Sigmoid colon (tissue), 6 donors: ENCODE measurements at regions not wholly inside any gene's neighbourhood (a gene's known extent, or its start where the extent isn't known, plus 50 kb on each side); places are given as distances from the start of the nearest gene placed in this dataset.

Source experiments
- DNase-seq: peaks from one replicate; pipeline ENCODE4 v3.0.0-alpha.2; 2019
- H3K27ac ChIP-seq, 4 donors: fragments of 200-600 bp; sonication (generic); one replicate each; pipeline ENCODE4 v1.5.1; 2016 to 2019; ENCODE audit warnings: mild to moderate bottlenecking in 1 of 4
- H3K27me3 ChIP-seq, 3 donors: fragments of 200-600 bp; sonication (generic); one replicate each; pipeline ENCODE4 v1.5.1; 2019; ENCODE audit warnings: mild to moderate bottlenecking in 1 of 3
- H3K36me3 ChIP-seq, 4 donors: fragments of 200-600 bp; sonication (generic); one replicate each; pipeline ENCODE4 v1.5.1; 2016 to 2019
- H3K4me1 ChIP-seq, 4 donors: fragments of 200-600 bp; sonication (generic); one replicate each; pipeline ENCODE4 v1.5.1; 2017 to 2019
- H3K4me3 ChIP-seq, 4 donors: fragments of 200-600 bp; sonication (generic); one replicate each; pipeline ENCODE4 v1.5.1; 2017 to 2019; ENCODE audit warnings: mild to moderate bottlenecking in 2 of 4, moderate library complexity in 1 of 4
- H3K9me3 ChIP-seq, 4 donors: fragments of 200-600 bp in 3 of 4; sonication (generic) in 3 of 4; one replicate each; pipeline versions ENCODE4 v1.5.1 to v1.6.1; 2013 to 2019
- EP300 ChIP-seq, 4 donors: sonication (generic); formaldehyde crosslinking; IDR thresholded peaks; one replicate each; pipeline ENCODE4 v1.6.1; 2017; ENCODE audit warnings: antibody characterized with exemption in 4 of 4
- POLR2A ChIP-seq, 2 donors: fragments of 450-650 bp; IDR thresholded peaks; one replicate each; pipeline ENCODE4 v1.6.1; 2016; ENCODE audit warnings: antibody characterized with exemption in 2 of 2, mild to moderate bottlenecking in 2 of 2, moderate library complexity in 2 of 2
- POLR2AphosphoS5 ChIP-seq, 4 donors: sonication (generic); formaldehyde crosslinking; IDR thresholded peaks; one replicate each; pipeline ENCODE4 v1.6.1; 2017; ENCODE audit warnings: antibody characterized with exemption in 4 of 4
- WGBS, 2 donors: extraction: QIAGEN DNeasy Blood & Tissue Kit; methylation state at CpG; one replicate each; pipeline ENCODE4 v1.1.7; 2013; 5-methylcytosine and 5-hydroxymethylcytosine counted together
- intact Hi-C: fragments of 100-400 bp; cut with DNase I; formaldehyde crosslinking; loops from one replicate; pipeline ENCODE4 v1.15.1; 2023
- TF ChIP-seq, protein P1 (sequence below), 4 experiments: fragments of 450-650 bp in 3 of 4; fragments of 200-600 bp in 1 of 4; IDR thresholded peaks; one replicate each; pipeline ENCODE4 v1.5.1; 2016 to 2019; ENCODE audit warnings: antibody characterized with exemption in 4 of 4, mild to moderate bottlenecking in 3 of 4, moderate library complexity in 2 of 4
- donor health status: healthy with polysubstance abuse.
- donor health status: healthy.

DNA sequence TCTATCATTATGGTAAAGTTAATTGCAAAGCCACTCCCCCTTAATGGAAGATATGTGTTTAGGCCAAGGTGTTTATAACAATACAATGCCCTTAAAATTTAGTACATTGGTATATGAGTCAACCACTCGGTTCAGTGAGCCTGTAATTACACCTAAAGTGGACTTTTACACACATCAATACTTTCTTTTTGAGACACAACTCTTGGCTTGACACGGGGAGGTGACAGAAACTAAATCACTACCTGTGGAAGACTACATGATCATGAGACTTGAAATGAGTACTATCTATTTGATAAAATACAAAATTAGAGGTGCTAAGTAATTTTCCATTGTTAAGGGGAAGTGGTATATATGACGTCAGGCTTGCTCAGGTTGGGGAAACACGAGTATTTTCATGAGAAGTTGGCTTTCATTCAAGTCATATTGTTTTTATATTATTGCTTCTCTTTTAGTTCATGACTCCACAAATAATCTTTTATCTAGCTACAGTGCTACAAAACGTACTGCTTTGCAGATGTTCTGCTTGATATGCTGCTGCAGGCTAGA, 918.3 kb downstream of the ARAP2 start:
- WGBS, 2 donors, result 48 to 57% methylated on average over 5 of the region's 5 CpGs
- Histone ChIP-seq H3K36me3 (no peaks in the 10 kb centered on the region), H3K27ac (no peak overlapping the region), H3K9me3 (no peaks in the 10 kb centered on the region), H3K4me1 (no peaks in the 10 kb centered on the region), H3K27me3 (no peaks in the 10 kb centered on the region), H3K4me3 (no peak overlapping the region)
- intact Hi-C loops, result no loop called here
- TF ChIP-seq POLR2A (IDR thresholded peaks at IDR 0.05) (no peak), EP300 (IDR thresholded peaks at IDR 0.05) (no peak), POLR2AphosphoS5 (IDR thresholded peaks at IDR 0.05) (no peak)
- TF ChIP-seq, protein P1, sequence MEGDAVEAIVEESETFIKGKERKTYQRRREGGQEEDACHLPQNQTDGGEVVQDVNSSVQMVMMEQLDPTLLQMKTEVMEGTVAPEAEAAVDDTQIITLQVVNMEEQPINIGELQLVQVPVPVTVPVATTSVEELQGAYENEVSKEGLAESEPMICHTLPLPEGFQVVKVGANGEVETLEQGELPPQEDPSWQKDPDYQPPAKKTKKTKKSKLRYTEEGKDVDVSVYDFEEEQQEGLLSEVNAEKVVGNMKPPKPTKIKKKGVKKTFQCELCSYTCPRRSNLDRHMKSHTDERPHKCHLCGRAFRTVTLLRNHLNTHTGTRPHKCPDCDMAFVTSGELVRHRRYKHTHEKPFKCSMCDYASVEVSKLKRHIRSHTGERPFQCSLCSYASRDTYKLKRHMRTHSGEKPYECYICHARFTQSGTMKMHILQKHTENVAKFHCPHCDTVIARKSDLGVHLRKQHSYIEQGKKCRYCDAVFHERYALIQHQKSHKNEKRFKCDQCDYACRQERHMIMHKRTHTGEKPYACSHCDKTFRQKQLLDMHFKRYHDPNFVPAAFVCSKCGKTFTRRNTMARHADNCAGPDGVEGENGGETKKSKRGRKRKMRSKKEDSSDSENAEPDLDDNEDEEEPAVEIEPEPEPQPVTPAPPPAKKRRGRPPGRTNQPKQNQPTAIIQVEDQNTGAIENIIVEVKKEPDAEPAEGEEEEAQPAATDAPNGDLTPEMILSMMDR (IDR thresholded peaks at IDR 0.05), result no peak
- no peak for DNase-seq

DNA sequence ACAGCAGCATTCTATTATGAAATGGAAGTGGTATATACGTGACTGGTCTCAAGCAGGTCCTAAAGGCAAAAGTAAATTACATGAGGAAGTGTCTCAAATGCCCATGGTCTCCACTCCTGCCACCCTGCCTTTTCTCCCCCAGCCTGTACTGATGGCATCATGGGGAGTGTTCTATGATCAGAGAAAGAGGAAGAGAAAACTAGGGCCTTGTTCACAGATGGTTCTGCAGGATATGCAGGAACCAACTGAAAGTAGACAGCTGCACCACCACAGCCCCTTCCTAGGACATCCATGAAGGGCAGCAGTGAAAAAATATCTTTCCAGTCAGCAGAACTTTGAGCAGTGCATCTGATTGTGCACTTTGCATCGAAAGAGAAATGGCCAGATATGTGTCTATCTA, 901.5 kb downstream of the ARAP2 start:
- no peaks in the 10 kb centered on the region for H3K36me3 ChIP-seq
- WGBS, 2 donors, result 45 to 65% methylated on average over 2 of the region's 2 CpGs
- H3K9me3 ChIP-seq, result no peaks in the 10 kb centered on the region
- DNase-seq, result no peak
- H3K4me3 ChIP-seq, result no peak overlapping the region
- intact Hi-C loops, result no loop called here
- H3K4me1 ChIP-seq, result no peaks in the 10 kb centered on the region
- H3K27me3 ChIP-seq, result no peaks in the 10 kb centered on the region
- TF ChIP-seq POLR2A (IDR thresholded peaks at IDR 0.05) (no peak), EP300 (IDR thresholded peaks at IDR 0.05) (no peak)
- no peak overlapping the region for H3K27ac ChIP-seq

DNA sequence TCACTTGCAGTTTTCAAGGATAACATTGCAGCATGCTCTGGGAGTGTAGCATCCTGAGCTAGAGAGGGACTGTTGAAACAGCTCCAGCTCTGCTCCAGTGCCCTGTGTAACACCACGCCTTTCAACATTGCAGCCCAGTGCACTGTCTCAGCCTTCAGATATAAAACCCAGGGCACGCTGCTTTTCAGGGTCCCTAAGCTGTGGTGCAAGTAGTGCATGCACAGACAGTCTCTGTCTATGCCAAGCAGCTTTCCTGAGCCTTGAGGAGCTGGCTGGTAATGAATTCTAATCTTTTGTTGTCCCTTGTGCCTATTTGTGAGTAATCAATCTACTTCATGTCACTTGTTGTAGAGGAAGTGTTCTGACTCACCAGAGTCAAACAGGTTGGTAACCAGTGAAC, 897.0 kb downstream of the ARAP2 start:
- intact Hi-C loops, result no loop called here
- no peaks in the 10 kb centered on the region for H3K4me1 ChIP-seq
- no peak for TF ChIP-seq POLR2AphosphoS5 (IDR thresholded peaks at IDR 0.05)
- TF ChIP-seq EP300 (IDR thresholded peaks at IDR 0.05), result no peak
- H3K4me3 ChIP-seq, result no peak overlapping the region
- H3K9me3 ChIP-seq, result no peaks in the 10 kb centered on the region
- no peaks in the 10 kb centered on the region for H3K27me3 ChIP-seq
- no peak overlapping the region for H3K27ac ChIP-seq
- WGBS, 2 donors, result 61 to 75% methylated on average over 2 of the region's 2 CpGs
- no peak for DNase-seq
- no peaks in the 10 kb centered on the region for H3K36me3 ChIP-seq

DNA sequence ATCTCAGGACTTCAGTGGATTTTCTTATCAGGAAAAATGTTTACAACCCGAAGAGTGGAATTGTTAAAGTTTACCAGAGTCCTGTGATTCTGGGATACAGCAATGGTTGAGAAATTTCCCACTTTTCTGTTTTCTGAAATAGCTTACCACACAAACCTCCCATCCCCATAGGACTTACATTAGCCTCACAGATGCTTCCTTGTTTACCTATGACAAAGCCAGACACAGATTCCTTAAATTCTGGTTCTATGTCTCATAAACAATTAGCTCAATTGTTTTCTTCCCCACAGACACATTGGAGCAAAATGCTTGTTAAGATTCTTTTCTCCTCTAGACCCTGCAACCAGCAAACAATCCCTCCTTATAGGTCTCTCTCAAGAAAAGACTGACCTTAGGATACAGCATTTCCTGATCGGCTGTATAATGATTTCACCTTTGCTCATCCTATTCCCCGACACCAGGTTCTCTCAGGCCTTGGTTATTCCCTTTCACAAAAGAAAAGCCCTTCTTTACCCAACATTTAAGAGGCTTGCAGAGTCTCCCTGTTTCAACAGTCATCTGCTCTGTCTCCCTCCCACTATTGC, 886.2 kb downstream of the ARAP2 start:
- TF ChIP-seq POLR2AphosphoS5 (IDR thresholded peaks at IDR 0.05) (no peak), POLR2A (IDR thresholded peaks at IDR 0.05) (no peak), EP300 (IDR thresholded peaks at IDR 0.05) (no peak)
- TF ChIP-seq, protein P1 (IDR thresholded peaks at IDR 0.05), result no peak
- no peak for DNase-seq
- Histone ChIP-seq H3K27me3 (no peaks in the 10 kb centered on the region), H3K9me3 (no peaks in the 10 kb centered on the region), H3K36me3 (no peaks in the 10 kb centered on the region), H3K27ac (no peak overlapping the region), H3K4me1 (no peaks in the 10 kb centered on the region), H3K4me3 (no peak overlapping the region)
- WGBS, 2 donors, result 51 to 54% methylated on average over 3 of the region's 3 CpGs
- intact Hi-C loops, result no loop called here

DNA sequence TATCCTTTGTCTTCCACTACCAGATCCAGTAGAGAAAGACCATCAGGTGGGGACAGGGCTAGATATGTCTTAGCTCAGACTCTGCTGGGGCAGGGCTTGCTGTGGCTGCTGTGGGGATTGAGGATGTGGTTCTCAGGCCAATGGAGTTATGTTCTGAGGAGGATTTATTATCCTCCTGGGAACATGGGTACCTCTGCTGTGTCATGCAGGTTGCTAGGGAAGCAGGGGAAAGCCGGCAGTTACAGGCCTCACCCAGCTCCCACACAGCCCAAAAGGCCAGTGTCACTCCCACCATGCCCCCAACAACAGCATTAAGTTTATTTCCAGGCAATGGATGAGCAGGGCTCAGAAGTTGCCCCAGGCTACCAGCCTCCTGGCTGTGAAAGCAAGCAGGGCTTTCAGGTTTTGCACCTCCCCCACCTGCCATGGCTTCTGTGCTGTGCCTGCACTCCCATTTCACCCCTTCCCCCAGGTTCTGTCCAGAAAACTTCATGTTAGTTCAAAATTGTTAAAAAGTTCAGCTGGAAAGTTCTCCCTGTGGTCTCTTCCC, 879.9 kb downstream of the ARAP2 start:
- Histone ChIP-seq H3K27ac (no peak overlapping the region), H3K27me3 (no peaks in the 10 kb centered on the region), H3K4me1 (no peaks in the 10 kb centered on the region), H3K36me3 (no peaks in the 10 kb centered on the region), H3K4me3 (no peak overlapping the region), H3K9me3 (peaks cover 0 to 5% (median under 1%) of the 10 kb centered on the region in 4 donors)
- intact Hi-C loops, result no loop called here
- 76 to 81% methylated on average over 1 of the region's 1 CpG for WGBS, 2 donors
- no peak for DNase-seq
- TF ChIP-seq POLR2AphosphoS5 (IDR thresholded peaks at IDR 0.05), result no peak
- TF ChIP-seq POLR2A (IDR thresholded peaks at IDR 0.05), result no peak
- no peak for TF ChIP-seq EP300 (IDR thresholded peaks at IDR 0.05)
- TF ChIP-seq, protein P1 (IDR thresholded peaks at IDR 0.05), result no peak
